ENCODE measurements at regions not wholly inside any gene's neighbourhood (a gene's known extent, or its start where the extent isn't known, plus 50 kb on each side); places are given as distances from the start of the nearest gene placed in this dataset.
A peak's percentile ranks its signal among the peaks of the same experiment; 100 is the strongest.

DNA sequence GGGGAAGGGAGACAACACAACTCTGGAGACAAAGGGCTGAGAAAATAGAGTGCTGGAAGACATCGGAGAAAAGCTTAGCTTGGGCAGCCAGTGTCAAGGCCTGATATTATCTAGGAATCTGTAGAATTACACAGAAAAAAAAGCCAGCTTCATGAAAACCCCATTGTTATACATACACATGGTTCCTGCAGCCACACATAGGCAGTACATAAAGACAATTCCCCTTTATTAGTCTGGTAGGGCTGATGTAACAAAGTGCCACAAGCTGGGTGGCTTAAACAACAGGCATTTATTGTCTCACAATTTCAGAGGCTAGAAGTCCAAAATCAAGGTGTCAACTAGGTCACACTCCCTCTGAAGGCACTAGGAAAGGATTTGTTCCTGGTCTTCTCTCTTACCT lies 503.5 kb downstream of the MID1IP1 start:
- DNase-seq: no peak

DNA sequence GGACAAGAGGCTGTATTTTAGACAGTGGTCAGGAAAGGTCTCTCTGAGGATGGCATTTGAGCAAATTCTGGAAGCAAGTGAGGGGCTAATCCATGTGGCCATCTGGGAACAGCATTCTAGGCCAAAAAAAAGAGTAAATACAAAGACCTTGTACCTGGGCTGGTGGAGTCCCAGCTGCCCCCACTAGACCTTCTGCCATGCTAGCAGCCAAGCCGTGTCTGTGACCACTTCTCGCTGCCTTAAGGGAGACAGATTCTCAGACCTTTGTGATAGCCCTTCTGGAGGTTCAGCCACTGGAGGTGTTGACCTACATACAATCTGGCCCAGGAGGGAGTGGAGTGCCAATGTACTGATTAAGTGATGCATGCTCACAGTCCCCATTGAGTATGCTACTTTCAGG lies 506.2 kb downstream of the MID1IP1 start:
- DNase-seq: no peak

DNA sequence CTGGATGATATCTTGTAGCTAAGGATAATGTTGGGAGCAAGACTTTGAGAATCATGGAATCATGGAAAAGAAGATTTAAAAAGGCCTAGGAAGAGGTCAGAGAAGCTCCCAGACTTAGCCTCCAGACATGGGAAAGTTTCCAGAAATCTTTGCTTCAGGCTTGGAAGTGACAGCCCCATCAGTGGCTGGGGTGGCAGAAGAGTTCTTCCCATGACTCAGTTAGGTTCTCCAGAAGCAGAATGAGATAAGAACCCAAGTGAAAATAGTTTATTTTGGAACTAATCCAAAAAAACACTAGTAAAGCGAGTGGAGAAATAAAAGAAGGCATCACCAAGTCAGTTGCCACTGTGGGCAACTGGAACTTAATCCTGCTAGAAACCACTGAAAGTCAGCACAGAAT lies 506.9 kb downstream of the MID1IP1 start:
- DNase-seq: no peak

DNA sequence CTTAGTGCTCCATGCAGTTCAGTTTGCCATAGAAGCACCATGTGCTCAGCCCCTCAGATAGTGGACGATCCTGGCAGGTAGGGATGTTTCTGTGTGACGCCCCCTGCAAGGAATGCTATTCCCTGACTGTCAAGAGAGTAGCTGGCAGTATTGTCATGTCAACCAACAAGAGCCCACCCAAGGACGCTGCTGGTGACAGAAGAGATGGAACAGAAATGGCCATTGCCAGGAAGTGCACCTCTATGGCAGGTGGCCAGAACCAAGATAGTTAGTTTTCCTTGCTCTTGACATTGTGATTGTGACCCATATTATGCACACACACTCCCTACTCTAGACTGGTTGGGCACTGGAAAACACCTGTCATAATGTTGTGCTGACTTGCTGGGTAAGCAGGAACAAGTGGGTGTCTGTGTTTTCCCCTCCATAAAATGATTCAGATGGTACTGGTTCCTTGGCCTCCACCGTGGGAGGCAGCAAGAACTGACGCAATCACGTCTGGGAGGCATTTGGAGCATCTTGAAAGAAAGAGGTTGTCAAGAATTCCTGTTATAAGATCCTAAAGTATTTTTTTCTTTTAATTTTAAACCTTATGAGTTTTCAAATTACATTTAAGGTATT lies 507.9 kb downstream of the MID1IP1 start:
- DNase-seq: peak; percentile 40

DNA sequence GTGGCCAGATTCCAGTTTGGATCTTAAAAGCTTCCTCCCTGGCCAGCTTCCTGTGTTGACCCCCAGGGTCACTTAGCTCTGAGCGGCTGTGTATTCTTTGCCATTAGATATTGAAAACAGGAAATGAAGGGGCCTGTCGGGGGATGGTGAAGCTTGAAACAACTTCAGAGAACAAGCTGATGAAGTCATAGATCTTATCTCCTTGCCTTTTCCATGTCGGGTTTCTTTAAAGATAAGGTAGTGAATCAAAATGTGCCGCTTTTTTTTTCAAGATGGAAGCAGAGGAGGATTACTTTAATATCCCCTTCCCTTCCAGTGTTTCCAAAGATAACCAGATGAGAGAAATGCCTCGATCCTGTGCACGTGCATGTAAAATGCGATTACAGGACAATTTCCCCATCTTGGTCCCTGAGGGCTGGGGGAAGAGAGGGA lies 508.5 kb downstream of the MID1IP1 start:
- no peak for DNase-seq

DNA sequence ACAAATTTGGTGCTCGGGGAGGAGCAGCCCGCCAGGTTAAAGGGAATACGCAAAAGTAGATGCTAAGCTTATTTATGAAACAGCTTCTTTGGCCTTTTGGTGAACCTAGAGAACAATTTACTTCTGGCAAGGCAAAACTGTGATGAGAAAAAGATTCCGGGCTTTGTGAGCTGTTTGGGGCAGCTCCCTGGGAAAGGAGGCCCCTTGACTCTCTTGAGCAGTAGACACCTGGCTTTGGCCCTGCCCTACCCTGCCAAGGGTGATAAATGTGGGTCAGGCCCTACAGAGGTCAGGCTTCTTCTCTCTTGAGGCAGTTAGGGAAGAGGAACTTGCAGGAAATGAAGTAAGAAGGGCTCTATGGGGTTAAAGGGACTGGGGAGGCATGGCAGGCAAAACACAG lies 509.6 kb downstream of the MID1IP1 start:
- no peak for DNase-seq

DNA sequence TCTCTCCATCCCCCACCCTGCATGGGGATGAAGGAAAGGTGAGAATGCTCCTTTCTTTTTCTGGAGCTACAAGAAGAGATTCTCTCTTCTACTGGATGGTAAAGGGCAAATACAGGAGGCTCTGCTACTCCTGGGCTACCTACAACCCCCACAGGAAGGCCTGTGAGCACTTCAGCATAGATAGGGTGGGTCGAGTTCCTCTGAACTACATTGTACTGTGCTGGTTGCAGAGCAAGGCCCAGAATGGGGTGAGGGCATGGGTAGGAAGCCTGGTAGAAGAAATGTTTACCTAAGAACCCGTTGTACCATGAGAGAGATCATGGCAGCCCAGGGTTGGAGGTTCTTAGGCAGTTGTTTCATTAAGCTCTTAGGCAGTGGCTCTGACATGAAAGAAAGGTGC lies 510.4 kb downstream of the MID1IP1 start:
- no peak for DNase-seq

DNA sequence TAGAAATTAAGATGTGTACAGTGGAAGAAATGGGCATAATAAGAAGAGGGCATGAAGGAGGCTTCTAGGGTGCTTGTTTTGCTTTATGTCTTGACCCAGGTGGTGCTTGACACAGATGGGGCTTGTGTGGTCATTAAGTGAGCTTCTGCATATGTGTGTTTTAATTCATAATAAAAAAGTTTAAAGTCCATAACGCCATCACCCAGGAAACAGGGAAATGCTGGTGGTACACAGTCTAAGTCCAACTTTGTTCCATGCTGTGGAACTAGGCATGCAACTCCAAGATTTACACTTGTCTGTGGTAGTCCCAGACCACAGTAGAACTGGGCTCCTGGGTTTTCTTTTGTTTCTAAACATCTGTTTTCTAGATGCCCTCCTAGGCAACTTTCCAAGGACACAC lies 511.9 kb downstream of the MID1IP1 start:
- no peak for DNase-seq

DNA sequence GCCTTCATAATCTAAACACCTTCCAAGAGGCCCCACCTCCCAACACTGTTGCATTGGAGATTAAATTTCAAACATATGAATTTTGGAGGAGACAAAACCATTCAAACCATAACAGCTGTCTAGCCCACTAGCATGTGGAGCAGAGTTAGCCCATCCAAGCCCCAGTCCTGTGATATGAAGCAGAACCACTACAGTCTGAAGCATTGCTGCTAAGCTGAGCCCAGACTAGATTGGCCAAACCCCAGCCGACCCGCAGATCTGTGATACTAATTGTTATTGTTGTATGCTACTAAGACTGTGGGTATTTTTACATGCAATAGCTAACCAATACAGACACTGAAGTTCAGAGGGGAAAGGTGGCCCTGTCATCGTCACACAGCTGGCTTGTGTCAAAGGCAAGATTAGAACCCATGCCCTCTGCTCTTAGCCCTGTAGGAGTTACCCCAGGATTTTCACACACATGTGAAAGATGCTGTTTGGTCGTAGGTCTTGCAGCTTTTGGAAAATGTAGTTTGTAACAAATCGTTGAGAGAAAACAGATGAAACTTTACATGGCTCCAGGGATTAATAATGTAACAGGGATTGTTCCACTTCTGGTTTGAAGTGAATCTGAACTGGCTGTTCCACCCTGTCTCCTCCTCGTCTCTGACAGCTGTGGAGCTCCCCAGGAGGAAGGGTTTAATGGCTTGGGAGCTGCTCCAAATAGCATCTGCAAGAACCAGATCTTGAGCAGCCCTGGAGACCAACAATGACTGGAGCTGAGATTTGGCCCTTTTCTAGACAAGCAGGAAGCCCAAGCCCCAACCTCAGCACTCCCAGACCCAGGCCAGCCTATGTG lies 517.5 kb downstream of the MID1IP1 start:
- no peak for DNase-seq

DNA sequence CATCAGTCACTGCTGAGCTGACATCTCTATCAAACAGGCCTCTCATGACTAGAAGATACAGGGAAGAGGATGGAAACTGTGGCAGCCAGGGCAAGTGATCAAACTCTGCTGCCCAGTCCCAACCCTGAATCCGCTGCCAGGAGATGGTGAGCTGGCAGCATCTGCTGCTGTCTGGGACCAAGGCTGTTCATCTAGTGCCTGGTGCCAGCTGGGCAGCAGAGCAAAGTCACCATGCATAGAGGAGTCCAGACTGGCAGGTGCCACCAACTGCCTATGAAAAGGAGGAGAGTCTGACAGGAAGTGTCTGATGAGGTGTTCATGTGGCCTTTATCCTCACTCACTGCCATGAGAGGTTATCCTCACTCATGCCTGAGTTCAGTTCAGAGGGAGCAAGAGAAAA lies 518.9 kb downstream of the MID1IP1 start:
- DNase-seq: no peak

DNA sequence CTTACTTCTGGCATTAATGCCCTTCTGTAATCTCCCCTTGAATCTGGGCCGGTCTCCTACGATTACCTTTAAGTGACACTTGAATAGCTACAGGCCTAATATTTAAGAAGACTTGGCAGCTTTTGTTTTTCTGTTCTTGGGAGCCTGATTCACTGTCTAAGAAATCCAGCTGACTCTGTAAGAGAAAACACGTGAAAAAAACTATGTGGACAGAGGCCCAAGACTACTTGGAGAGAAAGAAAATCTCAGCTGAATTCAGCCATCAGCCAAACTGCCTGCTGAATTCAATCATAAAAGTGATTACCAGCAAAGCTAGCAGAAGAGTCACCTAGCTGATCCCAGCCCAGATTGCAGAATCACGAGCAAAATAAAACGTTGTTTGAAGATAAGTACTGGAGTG lies 521.2 kb downstream of the MID1IP1 start:
- no peak for DNase-seq

DNA sequence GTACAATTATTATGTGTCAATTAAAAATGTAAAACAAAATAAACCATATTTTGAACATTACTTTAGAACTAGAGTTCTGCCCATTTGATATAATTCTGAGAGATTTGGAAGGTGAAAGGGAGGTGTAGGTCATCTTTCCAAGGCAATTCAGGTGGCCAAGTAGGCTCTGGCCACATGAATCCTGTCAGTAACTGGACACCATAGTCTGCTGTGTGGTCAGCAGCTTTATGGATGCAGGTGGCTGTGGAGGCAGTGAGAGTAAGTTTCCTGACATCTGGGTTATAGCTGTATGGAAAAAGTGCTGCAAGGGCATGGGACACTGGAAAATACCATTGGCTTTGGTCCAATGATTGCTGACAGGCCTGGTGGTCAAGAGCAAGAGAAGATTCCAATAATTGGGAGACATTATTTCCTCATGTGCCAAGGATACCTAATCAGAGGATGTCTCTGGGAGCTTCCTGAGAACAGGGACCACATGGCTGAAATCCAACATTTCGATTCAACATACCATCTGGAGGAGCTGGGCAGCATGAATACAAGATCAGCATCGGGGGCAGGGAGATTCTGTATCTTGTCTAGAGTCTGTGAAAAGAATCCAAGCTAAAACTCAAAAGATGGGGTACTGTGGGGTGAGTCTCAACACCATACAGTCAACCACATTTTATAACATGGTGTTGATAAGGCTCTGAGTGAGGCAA lies 523.1 kb downstream of the MID1IP1 start:
- no peak for DNase-seq

DNA sequence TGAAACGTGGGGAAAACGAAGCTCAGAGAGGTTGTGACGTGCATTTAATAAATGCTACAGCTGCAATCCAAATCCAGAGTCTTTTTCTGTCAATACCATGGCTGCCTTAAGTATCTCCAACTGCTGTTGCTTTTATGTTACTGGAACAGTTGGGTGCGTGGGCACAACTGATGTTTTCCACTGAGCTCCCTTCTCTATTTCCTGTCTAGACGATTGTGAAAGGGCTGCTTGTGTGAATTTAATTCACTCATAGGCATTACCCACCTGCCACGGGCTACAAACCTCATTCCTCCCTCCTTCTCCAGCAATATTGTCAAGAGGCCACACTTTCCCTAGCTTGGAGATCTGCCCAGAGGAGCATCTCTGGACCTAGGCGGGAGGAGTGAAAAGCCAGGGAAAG lies 526.0 kb downstream of the MID1IP1 start:
- DNase-seq: no peak

DNA sequence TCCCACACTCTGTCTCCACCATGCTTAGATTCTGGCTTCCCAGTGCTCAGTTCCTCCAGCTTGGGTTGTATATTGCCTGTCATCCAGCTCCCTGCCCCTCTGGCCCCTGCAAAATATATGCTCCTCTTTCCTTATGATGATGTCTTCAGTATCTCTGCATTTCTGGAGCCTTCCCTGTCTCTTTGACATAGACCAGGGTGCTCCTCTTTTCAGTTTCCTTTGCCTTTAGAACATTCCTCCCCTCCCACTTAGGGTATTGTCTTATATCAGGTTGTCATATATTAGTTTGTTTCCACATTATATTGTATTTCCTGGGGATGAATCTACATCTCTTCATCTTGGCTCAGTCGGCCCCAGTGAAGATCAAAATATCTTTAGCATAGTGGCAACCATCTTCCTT lies 526.4 kb downstream of the MID1IP1 start:
- DNase-seq: no peak

DNA sequence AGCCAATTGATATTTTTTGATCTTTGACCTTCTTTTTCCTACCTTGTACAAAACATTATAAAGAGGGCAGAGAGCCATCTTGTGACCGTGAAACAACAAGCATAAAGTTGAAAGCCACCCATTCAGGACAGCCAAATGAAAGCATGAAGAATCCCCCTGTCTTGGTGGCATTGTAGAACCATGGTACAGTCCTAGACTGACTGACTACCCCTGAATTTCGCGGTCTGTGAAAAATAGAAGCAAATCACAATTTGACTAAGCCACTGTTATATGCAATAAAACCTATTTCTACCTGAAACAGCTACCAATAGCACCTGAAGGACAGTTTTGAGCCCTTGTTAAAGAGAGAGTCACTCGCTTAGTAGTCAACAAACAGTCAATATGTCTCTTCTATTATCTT lies 527.4 kb downstream of the MID1IP1 start:
- DNase-seq: no peak

DNA sequence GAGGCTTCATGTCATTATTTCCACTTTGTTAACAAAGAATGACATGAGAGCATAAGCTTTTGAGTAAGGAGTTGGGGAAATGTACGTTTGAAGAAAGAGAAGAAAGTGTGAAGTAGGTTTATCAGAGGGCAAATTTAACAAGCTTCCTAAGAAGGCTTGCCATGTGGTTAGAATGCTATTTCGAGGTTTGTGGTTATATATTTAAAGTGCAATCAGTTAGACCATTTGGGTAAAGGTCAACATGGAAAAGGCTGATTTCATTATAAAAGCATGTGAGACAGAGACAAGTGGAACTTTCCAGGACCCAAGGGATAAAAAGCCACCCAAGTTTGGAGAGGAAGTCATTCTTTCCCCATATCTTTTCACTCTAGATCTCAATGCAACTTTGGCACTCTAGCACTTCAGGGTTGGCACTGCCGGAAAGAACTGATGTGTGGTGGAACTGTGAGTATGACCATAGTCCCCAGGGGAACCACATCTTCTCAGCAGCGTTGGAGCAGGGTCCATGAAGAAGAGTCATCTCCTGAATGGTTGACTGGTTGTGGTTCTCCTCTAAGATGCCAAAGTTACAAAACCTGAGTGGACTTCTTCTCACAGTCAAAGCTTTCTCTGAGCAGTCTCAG lies 529.9 kb downstream of the MID1IP1 start:
- no peak for DNase-seq

DNA sequence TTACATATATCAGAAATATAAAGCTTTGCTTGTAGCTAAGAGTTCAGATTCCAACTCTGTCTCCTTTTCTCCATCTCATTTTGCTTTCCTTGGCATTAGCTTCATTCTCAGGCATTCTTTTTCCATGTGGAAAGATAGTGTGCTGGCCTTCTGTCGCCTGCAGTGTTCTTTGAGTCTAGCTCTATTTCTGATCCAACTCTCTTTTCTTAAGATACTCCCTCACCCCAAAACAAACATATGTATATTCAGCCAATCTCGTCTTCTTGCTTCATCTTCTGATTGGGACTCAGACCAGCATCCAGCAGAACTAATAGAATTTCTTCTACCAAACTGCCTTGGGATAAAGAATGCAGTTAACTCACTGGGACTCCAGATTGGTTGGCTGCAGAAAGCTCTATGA lies 532.2 kb downstream of the MID1IP1 start:
- no peak for DNase-seq

DNA sequence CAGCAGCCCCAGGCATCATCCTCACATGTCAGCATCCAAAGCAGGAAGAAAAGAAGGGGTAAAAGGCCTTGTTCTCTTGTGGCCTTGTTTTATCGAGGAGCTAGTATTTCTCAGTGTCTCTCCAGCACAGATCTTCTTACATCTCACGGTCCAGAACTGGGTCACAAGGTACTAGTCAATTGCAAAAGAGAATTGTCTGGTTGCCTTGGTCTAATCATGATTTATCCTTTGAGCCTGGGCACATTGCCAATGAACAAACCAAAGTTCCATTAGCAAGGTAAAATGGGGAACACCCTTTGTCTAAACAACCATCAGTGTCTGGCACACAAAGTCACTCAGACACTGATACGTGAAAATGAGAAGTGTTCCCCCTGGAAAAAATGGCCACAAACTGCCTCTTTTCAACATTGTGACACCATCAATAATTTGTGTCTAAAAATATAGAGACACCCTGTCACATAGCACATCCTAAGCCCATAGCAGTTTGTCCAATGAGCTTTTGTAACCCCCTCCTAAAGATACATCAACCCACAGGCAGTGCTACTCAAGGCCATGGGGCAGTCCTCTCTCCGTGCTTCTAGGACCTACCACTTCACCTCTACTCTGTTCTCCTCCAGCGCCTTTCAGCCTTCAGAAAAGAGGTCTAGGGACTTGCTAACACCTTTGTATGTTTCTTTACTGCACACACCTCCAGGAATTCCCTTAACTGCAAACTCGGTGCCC lies 534.4 kb downstream of the MID1IP1 start:
- DNase-seq: peak; percentile 62

DNA sequence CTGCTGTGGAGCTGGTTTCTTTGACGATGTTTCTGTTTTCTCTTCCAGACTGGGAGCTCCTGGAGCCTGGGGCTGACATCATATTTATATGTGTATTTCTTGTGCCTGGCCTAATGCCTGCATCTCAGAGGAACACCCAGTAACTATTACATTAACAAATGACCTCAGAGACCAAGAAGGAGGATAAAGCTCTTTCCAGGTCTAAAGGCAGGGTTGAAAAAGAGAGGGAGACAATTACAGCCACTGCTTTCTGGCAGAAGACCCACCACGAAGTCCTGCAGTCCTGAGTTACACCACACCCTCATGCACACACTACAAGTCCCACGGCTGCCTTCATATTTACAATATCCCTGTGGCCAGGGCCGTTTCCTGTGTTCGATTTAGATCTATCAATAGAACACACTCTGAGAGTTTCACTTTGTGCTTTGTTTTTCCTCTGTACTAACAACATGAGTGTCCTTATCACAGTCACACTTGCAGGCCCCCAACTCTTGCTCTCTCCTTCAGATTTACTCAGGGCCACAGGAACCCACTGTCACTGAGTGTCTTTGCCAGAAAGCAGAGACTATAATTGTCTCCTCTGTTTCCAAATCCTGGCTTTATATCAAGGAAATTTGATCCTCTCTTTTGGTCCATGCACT lies 535.5 kb downstream of the MID1IP1 start:
- DNase-seq: peak; percentile 54

DNA sequence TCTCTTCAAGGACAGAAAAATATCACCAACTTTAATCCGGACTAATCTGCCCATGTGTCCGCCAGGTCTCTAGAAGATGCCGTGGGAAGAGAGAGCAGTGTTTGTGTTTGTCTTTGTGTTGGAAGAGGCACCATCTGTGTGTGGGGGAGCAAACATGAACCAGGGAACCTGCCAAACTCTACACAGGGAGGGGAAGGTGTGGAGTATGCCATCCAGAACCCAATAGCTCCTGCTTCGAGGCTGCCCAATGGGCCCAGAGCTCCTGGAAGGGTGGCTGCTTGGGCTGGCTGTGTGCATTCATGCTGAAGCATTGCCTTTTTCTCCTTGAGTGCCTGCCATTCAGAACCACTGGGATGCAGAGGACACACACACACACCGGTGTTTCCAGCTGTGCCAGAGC lies 536.2 kb downstream of the MID1IP1 start:
- no peak for DNase-seq

DNA sequence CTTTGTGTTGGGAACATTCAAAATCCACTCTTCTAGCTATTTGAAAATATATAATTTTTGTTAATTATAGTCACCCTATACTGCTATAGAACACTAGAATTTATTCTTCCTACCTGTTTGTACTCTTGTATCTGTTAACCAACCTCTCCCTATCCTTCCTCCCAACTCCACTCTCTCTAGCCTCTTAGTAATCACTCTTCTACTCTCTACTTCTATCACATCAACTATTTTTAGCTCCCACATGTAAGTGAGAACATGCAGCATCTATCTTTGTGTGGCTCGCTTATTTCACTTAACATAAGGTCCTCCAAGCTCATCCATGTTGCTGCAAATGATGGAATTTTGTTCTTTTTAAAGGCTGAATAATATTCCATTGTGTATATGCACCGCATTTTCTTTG lies 537.3 kb downstream of the MID1IP1 start:
- DNase-seq: no peak

DNA sequence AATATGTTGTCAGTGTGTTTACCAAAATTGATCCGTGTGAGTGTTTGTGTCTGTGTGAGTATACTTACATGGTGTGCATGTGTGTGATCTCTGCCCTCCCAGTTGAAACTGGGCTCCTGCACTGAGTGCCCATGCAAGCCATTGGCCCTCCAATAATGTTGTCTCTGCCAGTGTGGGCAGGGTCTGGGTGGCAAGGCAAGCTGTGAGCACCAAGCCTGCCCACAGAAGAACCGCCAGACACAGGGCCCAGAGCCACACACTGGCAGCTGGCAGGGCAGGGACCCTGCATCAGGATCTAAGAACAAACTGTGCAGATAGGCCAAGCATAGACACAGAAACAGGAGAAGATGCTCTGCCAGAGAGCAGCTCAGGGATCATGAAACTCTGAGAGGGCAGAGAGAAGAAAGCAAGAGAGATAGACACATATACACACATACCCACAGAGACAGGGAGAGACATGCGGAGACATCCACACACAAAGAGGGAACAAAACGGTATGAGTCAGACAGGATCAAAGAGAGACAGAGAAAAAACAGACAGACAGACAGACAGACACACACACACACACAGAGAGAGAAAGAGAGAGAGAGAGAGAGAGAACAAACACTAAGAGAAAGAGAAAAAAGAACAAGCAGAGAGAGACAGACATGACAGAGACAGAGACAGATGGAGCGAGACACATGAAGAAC lies 555.0 kb downstream of the MID1IP1 start:
- no peak for DNase-seq
